SK-N-SH (cell line): ENCODE measurements at regions not wholly inside any gene's neighbourhood (a gene's known extent, or its start where the extent isn't known, plus 50 kb on each side); places are given as distances from the start of the nearest gene placed in this dataset.

Experiments
- CTCF ChIA-PET: fragments of 300-600, 350-600 bp; formaldehyde crosslinking; extraction: SDS; loops from one replicate; lab custom pipeline; 2021; lab: Yijun Ruan, JAX
- POLR2A ChIA-PET: fragments of 350-600 bp; sonication (Branson Sonifier 250); formaldehyde crosslinking; extraction: SDS; loops from one replicate; lab custom pipeline; 2020; ENCODE audit warnings: antibody characterized with exemption, inconsistent platforms; lab: Yijun Ruan, JAX
- DNase-seq: peaks from one replicate; pipeline ENCODE4 v3.0.0; 2012
- H2AFZ ChIP-seq: fragments of 200-600 bp; sonication (generic); 2 replicates; pipeline ENCODE4 v1.8.1; 2016; ENCODE audit warnings: antibody characterized with exemption, mild to moderate bottlenecking, low read depth
- H3F3A ChIP-seq: fragments of 200-600 bp; sonication (generic); replicated peaks from 2 replicates; pipeline ENCODE3; 2016; ENCODE audit warnings: antibody characterized with exemption, mild to moderate bottlenecking; ENCODE audit not compliant: insufficient read depth
- H3K27ac ChIP-seq, 2 experiments: fragments of 200-500 bp in 1 of 2; fragments of 200-600 bp in 1 of 2; sonication (Bioruptor generic) in 1 of 2; sonication (generic), shearing (Covaris generic) in 1 of 2; 2 replicates each; pipeline versions ENCODE4 v1.5.1 to v1.6.1; 2014 to 2016; ENCODE audit warnings: low read depth in 2 of 2, inconsistent platforms in 1 of 2, low read length in 1 of 2, mild to moderate bottlenecking in 1 of 2, mixed read lengths in 1 of 2
- H3K27me3 ChIP-seq: fragments of 200-600 bp; sonication (generic), shearing (Covaris generic); 2 replicates; pipeline ENCODE4 v1.6.1; 2016; ENCODE audit warnings: mixed run types; ENCODE audit not compliant: insufficient read depth
- H3K36me3 ChIP-seq, 2 experiments: fragments of 200-500 bp in 1 of 2; fragments of 200-600 bp in 1 of 2; sonication (Bioruptor generic) in 1 of 2; sonication (generic) in 1 of 2; replicated peaks in 1 of 2; 2 replicates each; pipeline versions ENCODE3 to v1.5.1; 2014 to 2016; ENCODE audit warnings: low read length in 1 of 2, mild to moderate bottlenecking in 1 of 2; ENCODE audit not compliant: insufficient read depth in 2 of 2, control insufficient read depth in 1 of 2
- H3K4me1 ChIP-seq, 2 experiments: fragments of 200-500 bp in 1 of 2; fragments of 200-600 bp in 1 of 2; sonication (Bioruptor generic) in 1 of 2; sonication (generic), shearing (Covaris generic) in 1 of 2; 2 replicates each; pipeline versions ENCODE4 v1.5.1 to v1.6.1; 2014 to 2016; ENCODE audit warnings: low read depth in 1 of 2, low read length in 1 of 2, mixed run types in 1 of 2; ENCODE audit not compliant: insufficient read depth in 2 of 2, control insufficient read depth in 1 of 2
- H3K4me2 ChIP-seq: fragments of 200-600 bp; sonication (generic), shearing (Covaris generic); 2 replicates; pipeline ENCODE4 v1.6.1; 2017; ENCODE audit warnings: mixed run types
- H3K4me3 ChIP-seq, 2 experiments: fragments of 200-500 bp in 1 of 2; fragments of 200-600 bp in 1 of 2; sonication (Bioruptor generic) in 1 of 2; sonication (generic), shearing (Covaris generic) in 1 of 2; 2 replicates each; pipeline versions ENCODE4 v1.5.1 to v1.8.1; 2014 to 2016; ENCODE audit warnings: low read depth in 2 of 2, inconsistent platforms in 1 of 2, low read length in 1 of 2, mild to moderate bottlenecking in 1 of 2, mixed read lengths in 1 of 2, moderate library complexity in 1 of 2
- H3K79me2 ChIP-seq: fragments of 200-600 bp; sonication (generic); 2 replicates; pipeline ENCODE4 v1.8.1; 2017; ENCODE audit warnings: mild to moderate bottlenecking; ENCODE audit not compliant: insufficient read depth
- H3K9ac ChIP-seq: fragments of 200-600 bp; sonication (generic); 2 replicates; pipeline ENCODE4 v1.6.1; 2017; ENCODE audit warnings: mixed run types
- H3K9me2 ChIP-seq: fragments of 200-600 bp; sonication (generic); 2 replicates; pipeline ENCODE4 v1.6.1; 2017; ENCODE audit warnings: mixed run types
- H3K9me3 ChIP-seq: fragments of 200-600 bp; sonication (generic); 2 replicates; pipeline ENCODE4 v1.6.1; 2017; ENCODE audit warnings: mixed run types, mild to moderate bottlenecking, moderate library complexity
- H4K20me1 ChIP-seq: fragments of 200-600 bp; sonication (generic); 2 replicates; pipeline ENCODE4 v1.6.1; 2017; ENCODE audit warnings: mild to moderate bottlenecking, mixed run types; ENCODE audit not compliant: insufficient read depth
- CTCF ChIP-seq: fragments of 200-600 bp; sonication (generic); IDR thresholded peaks from 2 replicates; pipeline ENCODE4 v1.6.1; 2017; ENCODE audit warnings: antibody characterized with exemption, mild to moderate bottlenecking, moderate library complexity
- ELF1 ChIP-seq: IDR thresholded peaks from 2 replicates; pipeline ENCODE4 v1.4.0; 2012
- EP300 ChIP-seq, 2 experiments: IDR thresholded peaks; 2 replicates each; pipeline versions ENCODE4 v1.4.0 to v1.6.1; 2012; ENCODE audit warnings: borderline replicate concordance in 1 of 2, low read depth in 1 of 2, low read length in 1 of 2
- EZH2phosphoT487 ChIP-seq: fragments of 200-600 bp; sonication (generic); IDR thresholded peaks from 2 replicates; pipeline ENCODE4 v1.6.1; 2017; ENCODE audit warnings: low read depth, mixed run types, mild to moderate bottlenecking, antibody characterized with exemption, moderate library complexity, borderline replicate concordance
- FOSL2 ChIP-seq: IDR thresholded peaks from 2 replicates; pipeline ENCODE4 v1.4.0; 2012; ENCODE audit warnings: low read depth, mild to moderate bottlenecking, moderate library complexity, borderline replicate concordance
- GABPA ChIP-seq: IDR thresholded peaks from 2 replicates; pipeline ENCODE4 v1.4.0; 2012; ENCODE audit warnings: low read depth, mild to moderate bottlenecking
- IRF3 ChIP-seq: fragments of 150-350 bp; IDR thresholded peaks from 2 replicates; pipeline ENCODE4 v1.6.1; 2016; ENCODE audit warnings: mild to moderate bottlenecking, low read depth, low read length
- MAX ChIP-seq: IDR thresholded peaks from 2 replicates; pipeline ENCODE4 v1.4.0; 2012; ENCODE audit warnings: low read depth
- MEF2A ChIP-seq: IDR thresholded peaks from 2 replicates; pipeline ENCODE4 v1.4.0; 2012; ENCODE audit warnings: low read depth, borderline replicate concordance
- MXI1 ChIP-seq: IDR thresholded peaks from 2 replicates; pipeline ENCODE4 v1.6.1; 2012; ENCODE audit warnings: mild to moderate bottlenecking, low read depth, low read length, improper control_type of control experiment
- NFIC ChIP-seq: IDR thresholded peaks from 2 replicates; pipeline ENCODE4 v1.4.0; 2012; ENCODE audit warnings: borderline replicate concordance
- POLR2AphosphoS5 ChIP-seq: IDR thresholded peaks from 2 replicates; pipeline ENCODE4 v1.6.1; 2012; ENCODE audit warnings: low read depth, low read length
- RAD21 ChIP-seq: IDR thresholded peaks from 2 replicates; pipeline ENCODE4 v1.6.1; 2012; ENCODE audit warnings: mild to moderate bottlenecking, low read length
- REST ChIP-seq: IDR thresholded peaks from 2 replicates; pipeline ENCODE4 v1.6.1; 2012; ENCODE audit warnings: mild to moderate bottlenecking, low read depth, low read length, moderate library complexity
- RFX5 ChIP-seq: IDR thresholded peaks from 2 replicates; pipeline ENCODE4 v1.6.1; 2012; ENCODE audit warnings: mild to moderate bottlenecking, improper control_type of control experiment, low read length
- SMC3 ChIP-seq: IDR thresholded peaks from 2 replicates; pipeline ENCODE4 v1.6.1; 2012; ENCODE audit warnings: low read depth, low read length, improper control_type of control experiment
- TAF1 ChIP-seq: IDR thresholded peaks from 2 replicates; pipeline ENCODE4 v1.6.1; 2012; ENCODE audit warnings: low read depth, mild to moderate bottlenecking, low read length, moderate library complexity, borderline replicate concordance
- TCF12 ChIP-seq: IDR thresholded peaks from 2 replicates; pipeline ENCODE4 v1.4.0; 2012
- TEAD4 ChIP-seq: IDR thresholded peaks from 2 replicates; pipeline ENCODE4 v1.4.0; 2012; ENCODE audit warnings: mild to moderate bottlenecking, borderline replicate concordance; ENCODE audit not compliant: insufficient read depth
- USF1 ChIP-seq: IDR thresholded peaks from 2 replicates; pipeline ENCODE4 v1.4.0; 2012; ENCODE audit warnings: low read depth, borderline replicate concordance
- USF2 ChIP-seq: fragments of 150-350 bp; IDR thresholded peaks from 2 replicates; pipeline ENCODE4 v1.6.1; 2017; ENCODE audit warnings: antibody characterized with exemption, low read length, low read depth, borderline replicate concordance
- YY1 ChIP-seq: IDR thresholded peaks from 2 replicates; pipeline ENCODE4 v1.4.0; 2012; ENCODE audit warnings: low read depth, mild to moderate bottlenecking
- ZBTB33 ChIP-seq: IDR thresholded peaks from 2 replicates; pipeline ENCODE4 v1.4.0; 2012; ENCODE audit warnings: low read depth, borderline replicate concordance
- WGBS: methylation state at CpG from one replicate; pipeline ENCODE4 v1.1.6; 2017; ENCODE audit warnings: low lambda C conversion rate; 5-methylcytosine and 5-hydroxymethylcytosine counted together

- Histone ChIP-seq H4K20me1 (no peaks in the 10 kb centered on the region), H3K4me2 (peak overlapping the region; percentile 59; the same call in 1 of the 2 replicates), H3K4me3 (no peak overlapping the region), H3F3A (peaks cover 12% of the 10 kb centered on the region), H3K79me2 (peaks cover 4% of the 10 kb centered on the region), H3K4me1 (peaks cover 0 to 10% of the 10 kb centered on the region in 2 experiments; a peak in 2 of 4 replicates), H2AFZ (0 out of 2 replicates have a peak overlapping the region, but pooled peaks have one; percentile 45), H3K27me3 (no peaks in the 10 kb centered on the region), H3K9ac (no peak overlapping the region), H3K27ac (peak overlapping the region in 1 of 2 experiments; percentile 71; a peak in 2 of 4 replicates), H3K9me2 (no peaks in the 10 kb centered on the region), H3K36me3 (no peaks in the 10 kb centered on the region), H3K9me3 (no peaks in the 10 kb centered on the region)
- CTCF ChIA-PET, result no interaction called here
- POLR2A ChIA-PET, result no interaction called here
- no peak for DNase-seq
- 18% methylated on average over 6 of the region's 6 CpGs for WGBS
- TF ChIP-seq USF1 (no peak), MXI1 (no peak), CTCF (no peak), SMC3 (no peak), EP300 (IDR thresholded peaks at IDR 0.05; ENCODE audit: borderline replicate concordance in 1 of 2, low read depth in 1 of 2, low read length in 1 of 2) (no peak), TCF12 (peak; percentile 57), IRF3 (no peak), REST (no peak), GABPA (no peak), RFX5 (no peak), TAF1 (no peak), MEF2A (no peak), USF2 (no peak), RAD21 (no peak), MAX (peak; percentile 29; the same call in 1 of the 2 replicates), EZH2phosphoT487 (no peak), NFIC (peak; percentile 89), ZBTB33 (no peak), POLR2AphosphoS5 (peak; percentile 27; the same call in 1 of the 2 replicates), ELF1 (no peak), FOSL2 (peak; percentile 62; the same call in 1 of the 2 replicates), TEAD4 (no peak), YY1 (no peak)
These were observed 53.0 kb upstream of the CCDC150 start for GRCh38 chr2:196586511-196586991.
